ENCODE measurements at regions not wholly inside any gene's neighbourhood (a gene's known extent, or its start where the extent isn't known, plus 50 kb on each side); places are given as distances from the start of the nearest gene placed in this dataset.
A peak's percentile ranks its signal among the peaks of the same experiment; 100 is the strongest.

DNA sequence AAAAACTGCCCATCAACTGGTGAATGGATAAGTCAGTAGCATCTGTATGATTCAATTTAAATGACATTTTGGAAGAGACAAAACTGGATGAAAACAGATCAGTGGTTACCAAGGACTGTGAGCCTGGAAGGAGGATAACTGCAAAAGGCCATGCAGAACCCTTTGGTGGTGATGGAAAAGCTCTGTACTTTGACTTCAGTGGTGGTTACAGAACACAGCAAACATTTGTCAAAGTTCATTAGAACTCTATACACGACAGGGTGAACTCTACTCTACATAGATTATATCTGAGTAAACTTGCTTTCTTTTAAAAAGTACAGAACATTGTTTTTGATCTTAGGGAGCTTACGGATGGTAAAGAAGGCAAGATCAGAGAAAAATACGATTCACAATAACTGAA, 111.9 kb upstream of the HTR1E start:
- 30% methylated on average over 3 of the region's 3 CpGs for WGBS (ENCODE audit: insufficient coverage, low coverage, low lambda C conversion rate, missing lambda C conversion rate)
- Histone ChIP-seq H3K4me1 (peaks cover 0 to 26% (median 3%) of the 10 kb centered on the region in 4 donors), H3K9me3 (no peaks in the 10 kb centered on the region), H3K27ac (peak overlapping the region in 2 of 3 donors; percentile 30 to 53), H3K27me3 (no peaks in the 10 kb centered on the region), H3K36me3 (no peaks in the 10 kb centered on the region), H3K4me3 (no peak overlapping the region)
- intact Hi-C loops (cut with DNase I), result no loop called here
- peak; percentile 90 to 99 (median 98) for ATAC-seq
- TF ChIP-seq, protein P1, sequence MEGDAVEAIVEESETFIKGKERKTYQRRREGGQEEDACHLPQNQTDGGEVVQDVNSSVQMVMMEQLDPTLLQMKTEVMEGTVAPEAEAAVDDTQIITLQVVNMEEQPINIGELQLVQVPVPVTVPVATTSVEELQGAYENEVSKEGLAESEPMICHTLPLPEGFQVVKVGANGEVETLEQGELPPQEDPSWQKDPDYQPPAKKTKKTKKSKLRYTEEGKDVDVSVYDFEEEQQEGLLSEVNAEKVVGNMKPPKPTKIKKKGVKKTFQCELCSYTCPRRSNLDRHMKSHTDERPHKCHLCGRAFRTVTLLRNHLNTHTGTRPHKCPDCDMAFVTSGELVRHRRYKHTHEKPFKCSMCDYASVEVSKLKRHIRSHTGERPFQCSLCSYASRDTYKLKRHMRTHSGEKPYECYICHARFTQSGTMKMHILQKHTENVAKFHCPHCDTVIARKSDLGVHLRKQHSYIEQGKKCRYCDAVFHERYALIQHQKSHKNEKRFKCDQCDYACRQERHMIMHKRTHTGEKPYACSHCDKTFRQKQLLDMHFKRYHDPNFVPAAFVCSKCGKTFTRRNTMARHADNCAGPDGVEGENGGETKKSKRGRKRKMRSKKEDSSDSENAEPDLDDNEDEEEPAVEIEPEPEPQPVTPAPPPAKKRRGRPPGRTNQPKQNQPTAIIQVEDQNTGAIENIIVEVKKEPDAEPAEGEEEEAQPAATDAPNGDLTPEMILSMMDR (IDR thresholded peaks at IDR 0.05), result no peak
- no peak for TF ChIP-seq POLR2A (IDR thresholded peaks at IDR 0.05)
- no peak for DNase-seq

GRCh38 chr6:86822747-86823146, 114.6 kb upstream of the HTR1E start:
- DNase-seq (no peak), ATAC-seq (no peak)
- no peaks in the 10 kb centered on the region for H3K36me3 ChIP-seq
- intact Hi-C loops (cut with DNase I), result no loop called here
- H3K4me1 ChIP-seq, result peaks cover 0 to 15% (median 3%) of the 10 kb centered on the region in 4 donors
- TF ChIP-seq, protein P1 (IDR thresholded peaks at IDR 0.05), result no peak
- no peak for TF ChIP-seq POLR2A (IDR thresholded peaks at IDR 0.05)
- no peak overlapping the region for H3K4me3 ChIP-seq
- no peaks in the 10 kb centered on the region for H3K27me3 ChIP-seq
- H3K27ac ChIP-seq, result no peak overlapping the region
- no peaks in the 10 kb centered on the region for H3K9me3 ChIP-seq

DNA sequence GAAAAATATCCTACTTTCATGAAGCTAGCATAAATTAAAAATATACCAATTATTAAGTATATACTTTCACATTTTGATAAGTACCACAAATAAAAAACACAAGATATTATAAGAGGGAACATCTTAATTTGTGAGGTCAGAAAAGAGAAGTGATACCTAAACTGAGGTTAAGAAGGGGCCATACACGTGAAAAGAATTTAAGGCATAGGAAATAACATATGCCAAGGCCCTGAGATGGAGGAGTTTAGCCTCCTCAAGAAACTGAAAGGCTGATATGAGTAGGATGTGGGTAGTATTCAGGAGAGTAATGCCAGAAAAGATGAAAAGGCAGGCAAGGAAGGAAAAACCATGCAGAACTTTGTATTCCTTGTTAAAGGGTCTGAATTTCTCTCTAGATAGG, 116.6 kb upstream of the HTR1E start:
- no peak overlapping the region for H3K27ac ChIP-seq
- peaks cover 0 to 6% (median 3%) of the 10 kb centered on the region in 4 donors for H3K4me1 ChIP-seq
- H3K27me3 ChIP-seq, result no peaks in the 10 kb centered on the region
- DNase-seq (no peak), ATAC-seq (no peak)
- no peaks in the 10 kb centered on the region for H3K9me3 ChIP-seq
- H3K36me3 ChIP-seq, result no peaks in the 10 kb centered on the region
- WGBS (ENCODE audit: insufficient coverage, low coverage, low lambda C conversion rate, missing lambda C conversion rate), result 31% methylated on average over 1 of the region's 1 CpG
- TF ChIP-seq, protein P1 (IDR thresholded peaks at IDR 0.05), result no peak
- no peak for TF ChIP-seq POLR2A (IDR thresholded peaks at IDR 0.05)
- H3K4me3 ChIP-seq, result no peak overlapping the region
- intact Hi-C loops (cut with DNase I), result no loop called here

DNA sequence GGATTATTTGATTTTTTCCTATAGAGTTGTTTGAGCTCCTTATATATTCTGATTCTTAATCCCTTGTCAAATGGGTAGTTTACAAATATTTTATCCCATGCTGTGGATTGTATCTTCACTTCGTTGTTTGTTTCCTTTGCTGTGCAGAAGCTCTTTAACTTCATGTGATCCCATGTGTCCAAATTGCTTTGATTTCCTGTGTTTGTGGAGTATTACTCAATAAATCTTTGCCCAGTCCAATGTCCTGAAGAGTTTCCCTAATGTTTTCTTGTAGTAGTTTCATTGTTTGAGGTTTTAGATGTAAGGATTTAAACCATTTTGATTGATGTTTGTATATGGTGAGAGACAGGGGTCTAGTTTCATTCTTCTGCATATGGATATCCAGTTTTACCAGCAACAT, 143.7 kb upstream of the HTR1E start:
- no peak overlapping the region for H3K27ac ChIP-seq
- 19% methylated on average over 1 of the region's 1 CpG for WGBS (ENCODE audit: insufficient coverage, low coverage, low lambda C conversion rate, missing lambda C conversion rate)
- DNase-seq (no peak), ATAC-seq (peak in 1 of 4 donors; percentile 45)
- TF ChIP-seq, protein P1 (IDR thresholded peaks at IDR 0.05), result no peak
- TF ChIP-seq POLR2A (IDR thresholded peaks at IDR 0.05), result no peak
- H3K4me1 ChIP-seq, result no peaks in the 10 kb centered on the region
- no peaks in the 10 kb centered on the region for H3K27me3 ChIP-seq
- no peaks in the 10 kb centered on the region for H3K36me3 ChIP-seq
- intact Hi-C loops (cut with DNase I), result no loop called here
- no peak overlapping the region for H3K4me3 ChIP-seq
- no peaks in the 10 kb centered on the region for H3K9me3 ChIP-seq

GRCh38 chr6:86791476-86791875, 145.9 kb upstream of the HTR1E start:
- DNase-seq, result no peak
- intact Hi-C loops (cut with DNase I), result no loop called here
- H3K27me3 ChIP-seq, result no peaks in the 10 kb centered on the region
- H3K4me1 ChIP-seq, result no peaks in the 10 kb centered on the region
- TF ChIP-seq, protein P1 (IDR thresholded peaks at IDR 0.05), result no peak
- TF ChIP-seq POLR2A (IDR thresholded peaks at IDR 0.05), result no peak
- no peak overlapping the region for H3K27ac ChIP-seq
- H3K9me3 ChIP-seq, result no peaks in the 10 kb centered on the region
- no peaks in the 10 kb centered on the region for H3K36me3 ChIP-seq
- no peak for ATAC-seq
- H3K4me3 ChIP-seq, result no peak overlapping the region
- 93% methylated on average over 1 of the region's 1 CpG for WGBS (ENCODE audit: insufficient coverage, low coverage, low lambda C conversion rate, missing lambda C conversion rate)

Measured in right lobe of liver (tissue), 6 donors.